Calu3 (cell line): ENCODE measurements at regions not wholly inside any gene's neighbourhood (a gene's known extent, or its start where the extent isn't known, plus 50 kb on each side); places are given as distances from the start of the nearest gene placed in this dataset.

ENCODE experiments used
- BruUV-seq: library from RNA; stranded (reverse); fragments of 400-500 nt; replicated peaks from 2 replicates; lab custom pipeline; 2021; lab: Mats Ljungman, UMichigan
- CTCF ChIA-PET: fragments of 300-600 bp; sonication (Branson Sonifier 250); formaldehyde crosslinking; loops from one replicate; lab custom pipeline; 2022; ENCODE audit warnings: antibody characterized with exemption; lab: Charles Lee
- DNase-seq: peaks from one replicate; pipeline ENCODE4 v3.0.0; 2022
- H3K27ac Mint-ChIP-seq: one replicate; pipeline ENCODE4 v1.8.0; 2022; ENCODE audit warnings: mixed read lengths; ENCODE audit not compliant: unreplicated experiment
- H3K27me3 Mint-ChIP-seq: one replicate; pipeline ENCODE4 v1.8.0; 2022; ENCODE audit warnings: mixed read lengths; ENCODE audit not compliant: unreplicated experiment
- H3K36me3 Mint-ChIP-seq: one replicate; pipeline ENCODE4 v1.8.0; 2022; ENCODE audit warnings: mild to moderate bottlenecking, moderate library complexity, mixed read lengths; ENCODE audit not compliant: insufficient read depth, unreplicated experiment
- H3K4me1 Mint-ChIP-seq: one replicate; pipeline ENCODE4 v1.8.0; 2022; ENCODE audit warnings: mild to moderate bottlenecking, low read depth, mixed read lengths; ENCODE audit not compliant: unreplicated experiment
- H3K4me3 Mint-ChIP-seq: one replicate; pipeline ENCODE4 v1.8.0; 2022; ENCODE audit warnings: mild to moderate bottlenecking, low read depth, moderate library complexity, mixed read lengths; ENCODE audit not compliant: unreplicated experiment
- H3K9me3 Mint-ChIP-seq: one replicate; pipeline ENCODE4 v1.8.0; 2022; ENCODE audit warnings: low read depth, mixed read lengths; ENCODE audit not compliant: unreplicated experiment
- intact Hi-C: fragments of 100-400 bp; cut with micrococcal nuclease; formaldehyde crosslinking; loops from one replicate; pipeline ENCODE4 v1.10.0; 2022; ENCODE audit not compliant: unreplicated experiment
- TF ChIP-seq, protein P1 (sequence below): fragments of 200-600 bp; IDR thresholded peaks from one replicate; pipeline ENCODE4 v1.8.0; 2022; ENCODE audit warnings: antibody characterized with exemption; ENCODE audit not compliant: unreplicated experiment

DNA sequence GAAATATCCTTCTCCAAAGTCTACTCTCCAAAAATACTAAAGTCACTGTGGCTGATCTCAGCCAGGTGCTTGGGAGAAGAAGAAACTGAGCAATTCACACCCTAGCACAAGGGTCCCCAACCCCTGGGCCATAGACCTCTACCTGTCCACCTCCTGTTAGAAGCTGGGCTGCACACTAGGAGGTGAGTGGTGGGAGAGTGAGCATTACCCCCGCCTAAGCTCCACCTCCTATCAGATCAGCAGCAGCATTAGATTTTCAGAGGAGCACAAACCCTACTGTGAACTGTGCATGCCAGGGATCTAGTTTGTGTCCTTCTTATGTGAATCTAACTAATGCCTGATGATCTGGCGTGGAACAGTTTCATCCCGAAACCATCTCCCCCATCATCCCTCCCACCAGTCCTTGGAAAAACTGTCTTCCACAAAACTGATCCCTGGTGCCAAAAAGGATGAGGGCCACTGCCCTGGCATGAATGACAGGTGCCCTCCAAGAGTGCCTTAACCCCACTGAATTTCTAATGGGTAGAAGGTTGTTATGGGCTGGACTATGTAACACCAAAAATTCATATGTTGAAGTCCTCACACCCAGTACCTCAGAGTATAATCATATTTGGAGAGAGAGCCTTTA is 109.2 kb upstream of the CDYL start:
- peaks cover 20% of the 10 kb centered on the region for H3K27me3 Mint-ChIP-seq
- no peak overlapping the region for H3K27ac Mint-ChIP-seq
- CTCF ChIA-PET: no interaction called here
- no peaks in the 10 kb centered on the region for H3K4me1 Mint-ChIP-seq
- intact Hi-C loops: no loop called here
- TF ChIP-seq, protein P1, sequence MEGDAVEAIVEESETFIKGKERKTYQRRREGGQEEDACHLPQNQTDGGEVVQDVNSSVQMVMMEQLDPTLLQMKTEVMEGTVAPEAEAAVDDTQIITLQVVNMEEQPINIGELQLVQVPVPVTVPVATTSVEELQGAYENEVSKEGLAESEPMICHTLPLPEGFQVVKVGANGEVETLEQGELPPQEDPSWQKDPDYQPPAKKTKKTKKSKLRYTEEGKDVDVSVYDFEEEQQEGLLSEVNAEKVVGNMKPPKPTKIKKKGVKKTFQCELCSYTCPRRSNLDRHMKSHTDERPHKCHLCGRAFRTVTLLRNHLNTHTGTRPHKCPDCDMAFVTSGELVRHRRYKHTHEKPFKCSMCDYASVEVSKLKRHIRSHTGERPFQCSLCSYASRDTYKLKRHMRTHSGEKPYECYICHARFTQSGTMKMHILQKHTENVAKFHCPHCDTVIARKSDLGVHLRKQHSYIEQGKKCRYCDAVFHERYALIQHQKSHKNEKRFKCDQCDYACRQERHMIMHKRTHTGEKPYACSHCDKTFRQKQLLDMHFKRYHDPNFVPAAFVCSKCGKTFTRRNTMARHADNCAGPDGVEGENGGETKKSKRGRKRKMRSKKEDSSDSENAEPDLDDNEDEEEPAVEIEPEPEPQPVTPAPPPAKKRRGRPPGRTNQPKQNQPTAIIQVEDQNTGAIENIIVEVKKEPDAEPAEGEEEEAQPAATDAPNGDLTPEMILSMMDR: no peak
- H3K36me3 Mint-ChIP-seq: no peaks in the 10 kb centered on the region
- H3K9me3 Mint-ChIP-seq: no peaks in the 10 kb centered on the region
- no peak for DNase-seq
- BruUV-seq: no TSS peak
- no peak overlapping the region for H3K4me3 Mint-ChIP-seq

DNA sequence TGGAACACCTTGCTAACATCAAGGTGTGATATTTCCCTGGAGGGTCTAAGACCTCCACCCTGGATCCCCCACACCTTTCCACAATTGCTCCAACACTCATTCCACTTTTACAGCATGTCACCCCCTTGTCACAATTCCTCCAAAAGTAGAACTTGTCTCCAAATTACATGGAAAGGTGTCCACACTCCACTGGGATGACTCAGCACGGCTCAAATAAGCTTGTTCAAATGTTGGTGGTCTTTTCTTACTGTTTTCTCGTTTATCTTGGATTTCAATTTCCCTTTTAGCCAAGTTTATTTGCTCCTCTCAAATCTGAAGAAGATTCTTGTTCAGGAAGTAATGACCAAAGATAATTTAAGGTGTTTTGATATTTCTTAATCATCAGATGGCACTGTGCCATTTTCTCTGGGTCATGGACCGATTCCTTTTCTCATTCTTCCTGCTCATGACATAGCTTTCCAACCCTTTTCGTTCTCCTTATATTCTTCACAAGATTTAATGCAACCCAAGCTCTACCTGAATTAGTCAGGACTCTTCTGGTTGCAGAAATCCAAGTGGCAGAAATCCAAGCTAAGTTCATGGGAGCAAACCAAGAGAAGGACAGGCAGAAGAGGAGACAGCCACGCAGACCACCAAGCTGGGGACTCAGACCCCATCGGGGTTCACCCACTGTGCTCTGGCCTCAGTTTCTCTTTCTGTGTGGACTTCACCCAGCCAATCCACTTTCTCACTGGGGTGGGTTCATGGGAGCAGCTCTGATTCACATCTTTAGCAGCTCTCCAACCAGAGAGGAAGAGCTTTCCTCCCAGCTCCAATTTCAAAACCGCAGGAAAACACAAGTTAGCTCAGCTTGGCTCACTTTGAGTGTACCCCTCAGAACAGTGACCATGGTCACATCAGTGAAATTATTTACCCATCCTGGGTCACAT is 110.5 kb upstream of the CDYL start:
- TF ChIP-seq, protein P1: no peak
- Mint-ChIP-seq H3K4me3 (no peak overlapping the region), H3K9me3 (no peaks in the 10 kb centered on the region), H3K27ac (no peak overlapping the region), H3K27me3 (peaks cover 20% of the 10 kb centered on the region), H3K36me3 (no peaks in the 10 kb centered on the region), H3K4me1 (no peaks in the 10 kb centered on the region)
- CTCF ChIA-PET: interaction anchor here (1.2 kb wide), 1 partner anchor 15 kb away, joined by 3 read pairs; no protein-coding TSS in a partner anchor
- DNase-seq: no peak
- no TSS peak for BruUV-seq
- intact Hi-C loops: no loop called here

DNA sequence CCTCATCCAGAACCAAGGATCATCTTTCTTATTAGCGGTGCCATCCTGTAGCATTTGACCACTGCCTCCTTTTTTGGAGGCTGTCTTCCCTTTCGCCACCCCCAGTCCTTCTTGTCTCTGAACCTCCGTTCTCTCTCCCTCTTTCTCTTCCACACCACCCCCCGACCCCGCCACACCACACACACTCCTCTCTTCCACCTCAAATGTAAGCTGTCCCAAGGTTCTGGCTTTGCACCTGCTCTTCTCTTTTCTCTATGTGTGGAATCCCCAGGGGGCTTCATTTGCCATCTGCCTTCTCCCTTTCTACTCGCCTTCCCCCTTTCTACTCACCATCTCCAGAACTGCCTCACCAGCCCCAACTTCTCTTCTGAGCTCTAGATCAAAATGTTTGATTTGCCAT is 111.3 kb upstream of the CDYL start:
- no TSS peak for BruUV-seq

DNA sequence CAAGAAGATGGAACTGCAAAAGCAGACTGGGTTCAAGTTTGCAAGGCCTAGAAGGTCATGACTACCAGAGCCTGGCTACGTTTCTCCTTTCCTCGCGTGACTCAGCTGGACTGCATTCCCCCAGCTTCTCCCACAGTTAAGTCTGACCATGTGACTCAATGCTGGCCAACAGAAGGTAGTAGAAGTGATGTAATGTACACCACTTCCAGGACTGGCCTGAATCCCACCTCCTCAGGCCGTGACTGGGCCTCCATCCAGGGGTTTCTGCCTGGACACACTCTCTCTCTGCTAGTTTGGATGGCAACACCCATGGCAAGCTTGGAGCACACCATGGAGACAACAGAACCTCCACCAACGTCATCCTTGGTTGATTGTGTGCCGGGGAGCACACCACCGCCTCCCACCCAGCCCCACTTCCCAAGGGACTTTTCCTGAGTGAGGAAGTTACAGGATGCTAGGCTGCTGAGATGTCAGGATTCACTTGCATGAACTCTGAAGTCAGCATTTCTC is 112.0 kb upstream of the CDYL start:
- TF ChIP-seq, protein P1: no peak
- no peak for DNase-seq
- Mint-ChIP-seq H3K27me3 (peaks cover 20% of the 10 kb centered on the region), H3K27ac (no peak overlapping the region), H3K4me1 (no peaks in the 10 kb centered on the region), H3K4me3 (no peak overlapping the region), H3K9me3 (no peaks in the 10 kb centered on the region), H3K36me3 (no peaks in the 10 kb centered on the region)
- CTCF ChIA-PET: no interaction called here
- BruUV-seq: no TSS peak
- intact Hi-C loops: no loop called here

More for the DNA sequence above, 111.3 kb upstream of the CDYL start:
- Mint-ChIP-seq H3K27me3 (peaks cover 20% of the 10 kb centered on the region), H3K4me3 (no peak overlapping the region), H3K9me3 (no peaks in the 10 kb centered on the region), H3K4me1 (no peaks in the 10 kb centered on the region), H3K36me3 (no peaks in the 10 kb centered on the region), H3K27ac (no peak overlapping the region)
- no peak for DNase-seq
- TF ChIP-seq, protein P1: no peak
- CTCF ChIA-PET: no interaction called here
- intact Hi-C loops: no loop called here
